ENCODE measurements at regions not wholly inside any gene's neighbourhood (a gene's known extent, or its start where the extent isn't known, plus 50 kb on each side); places are given as distances from the start of the nearest gene placed in this dataset.
"Not testable (repeated sequence)": the region's sequence is repeated elsewhere in the genome, so short reads cannot be mapped to it uniquely, and the experiment has no call there.

DNA sequence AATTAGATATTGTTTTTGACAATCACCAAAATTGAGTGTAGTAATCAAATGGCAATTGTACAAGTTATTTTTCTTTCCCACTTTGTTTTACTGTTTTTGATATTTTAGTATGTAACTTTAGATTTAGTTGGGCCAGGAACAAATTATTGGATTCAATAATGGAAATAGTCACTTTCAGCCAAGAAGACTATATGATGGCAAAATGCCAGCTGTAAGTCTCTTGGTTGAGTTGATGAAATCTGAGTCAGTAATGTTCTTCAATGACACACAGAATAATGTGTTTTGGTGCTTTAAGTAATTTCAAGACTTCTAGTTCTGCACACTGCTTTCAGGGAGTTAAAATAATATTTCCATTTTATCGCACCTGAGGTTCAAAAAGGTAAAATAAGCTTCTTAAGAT, 2022.0 kb upstream of the CELF4 start:
- DNase-seq (ENCODE audit: low read depth in 4 of 4, low spot score in 2 of 4): no peak

DNA sequence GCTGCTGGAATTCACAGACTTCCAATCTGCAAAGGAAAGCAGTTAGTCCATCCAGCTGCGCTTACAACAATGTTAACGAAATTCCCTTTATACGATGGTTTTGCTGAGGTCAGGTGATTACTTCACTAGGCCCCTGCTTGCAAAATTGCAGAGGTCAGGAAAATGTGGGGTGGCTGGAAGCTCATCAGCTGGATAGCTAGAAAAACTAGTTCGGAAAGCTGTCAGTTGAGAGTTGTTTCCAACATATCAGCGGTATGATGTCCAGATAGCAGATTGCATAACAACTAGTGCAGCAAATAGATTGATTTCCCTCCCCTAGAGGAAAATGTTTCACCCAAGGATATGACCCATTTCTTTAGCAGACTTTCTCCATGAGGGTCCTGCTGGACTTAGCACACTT, 2021.1 kb upstream of the CELF4 start:
- DNase-seq (ENCODE audit: low read depth in 4 of 4, low spot score in 2 of 4): no peak

DNA sequence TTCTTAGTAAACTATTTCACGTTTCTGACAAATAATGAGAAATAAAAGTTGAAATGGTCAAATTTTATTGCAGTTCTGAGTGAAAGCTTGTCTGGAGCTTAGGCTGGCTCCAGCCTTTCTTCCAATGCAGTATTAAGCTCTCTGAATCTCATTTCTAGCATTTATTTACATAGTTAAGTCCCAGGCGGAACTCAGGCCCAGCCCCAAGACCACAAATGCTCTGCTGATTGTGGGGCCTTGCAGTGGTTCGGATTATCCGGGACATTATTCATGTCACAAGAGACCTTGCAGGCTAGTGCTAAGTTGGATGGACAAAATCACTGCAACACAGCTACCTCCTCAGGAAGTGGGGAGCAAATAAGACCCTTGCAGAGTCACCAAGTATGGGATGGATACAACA, 2009.3 kb upstream of the CELF4 start:
- DNase-seq (ENCODE audit: low read depth in 4 of 4, low spot score in 2 of 4): no peak

DNA sequence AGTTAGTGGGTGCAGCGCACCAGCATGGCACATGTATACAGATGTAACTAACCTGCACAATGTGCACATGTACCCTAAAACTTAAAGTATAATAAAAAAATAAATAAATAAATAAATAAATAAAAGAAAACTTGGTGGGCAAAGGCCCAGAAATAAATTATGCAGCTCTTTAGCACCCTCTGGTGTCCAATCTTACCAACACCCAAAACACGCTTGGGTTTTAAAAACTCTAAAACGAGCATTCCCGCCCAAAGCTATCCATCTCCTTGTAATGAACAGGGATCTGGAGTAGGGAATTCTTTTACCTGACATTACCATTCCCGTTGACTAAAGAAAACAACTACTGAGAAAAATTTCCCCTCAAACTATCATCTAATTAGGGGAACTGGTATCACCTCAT, 2005.9 kb upstream of the CELF4 start:
- no peak for DNase-seq (ENCODE audit: low read depth in 4 of 4, low spot score in 2 of 4)

DNA sequence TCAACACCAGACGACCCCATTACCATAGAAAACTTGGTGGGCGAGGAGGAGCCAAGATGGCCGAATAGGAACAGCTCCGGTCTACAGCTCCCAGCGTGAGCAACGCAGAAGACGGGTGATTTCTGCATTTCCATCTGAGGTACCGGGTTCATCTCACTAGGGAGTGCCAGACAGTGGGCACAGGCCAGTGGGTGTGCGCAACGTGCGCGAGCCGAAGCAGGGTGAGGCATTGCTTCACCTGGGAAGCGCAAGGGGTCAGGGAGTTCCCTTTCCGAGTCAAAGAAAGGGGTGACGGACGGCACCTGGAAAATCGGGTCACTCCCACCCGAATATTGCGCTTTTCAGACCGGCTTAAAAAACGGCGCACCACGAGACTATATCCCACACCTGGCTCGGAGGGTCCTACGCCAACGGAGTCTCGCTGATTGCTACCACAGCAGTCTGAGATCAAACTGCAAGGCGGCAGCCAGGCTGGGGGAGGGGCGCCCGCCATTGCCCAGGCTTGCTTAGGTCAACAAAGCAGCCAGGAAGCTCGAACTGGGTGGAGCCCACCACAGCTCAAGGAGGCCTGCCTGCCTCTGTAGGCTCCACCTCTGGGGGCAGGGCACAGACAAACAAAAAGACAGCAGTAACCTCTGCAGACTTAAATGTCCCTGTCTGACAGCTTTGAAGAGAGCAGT, 2000.1 kb upstream of the CELF4 start:
- DNase-seq (ENCODE audit: low read depth in 4 of 4, low spot score in 2 of 4): not testable (repeated sequence)

DNA sequence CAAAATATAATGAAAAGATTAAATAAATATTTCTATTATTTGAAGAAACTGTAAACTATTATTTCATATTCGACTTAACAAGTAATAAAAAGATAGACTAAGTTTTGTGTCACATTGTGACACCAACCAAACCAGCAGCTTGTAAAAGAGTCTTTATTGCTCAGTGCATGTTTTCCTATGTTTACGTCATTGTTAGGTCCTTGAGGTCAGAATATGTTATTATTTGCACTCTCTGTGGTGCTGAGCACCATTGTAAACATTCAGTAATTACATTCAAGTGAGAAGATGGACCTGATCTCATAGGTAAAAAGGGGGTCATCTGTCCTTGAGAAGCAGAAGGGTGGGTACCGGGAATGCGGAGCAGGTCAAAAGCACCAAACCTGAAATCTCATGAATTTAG, 1999.1 kb upstream of the CELF4 start:
- DNase-seq (ENCODE audit: low read depth in 4 of 4, low spot score in 2 of 4): no peak

DNA sequence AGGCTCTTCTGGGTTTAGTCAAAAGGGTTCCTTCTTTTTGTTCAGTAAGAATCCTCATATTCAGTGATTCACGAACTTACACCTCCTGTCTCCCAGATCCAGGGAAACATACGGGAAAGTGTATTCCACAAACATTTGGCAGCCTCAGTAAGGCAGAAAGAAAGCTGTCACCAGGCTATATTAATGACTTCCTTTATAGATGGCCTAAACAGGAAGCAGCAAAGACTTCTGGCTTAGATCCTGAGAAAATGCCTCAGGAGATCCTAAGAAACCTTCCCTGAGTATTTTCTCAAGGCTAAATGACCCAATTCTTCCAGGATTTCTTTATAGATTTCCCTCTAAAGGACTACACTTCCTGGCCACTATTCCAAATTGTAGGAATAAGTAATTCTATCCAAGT, 1995.5 kb upstream of the CELF4 start:
- DNase-seq (ENCODE audit: low read depth in 4 of 4, low spot score in 2 of 4): no peak

DNA sequence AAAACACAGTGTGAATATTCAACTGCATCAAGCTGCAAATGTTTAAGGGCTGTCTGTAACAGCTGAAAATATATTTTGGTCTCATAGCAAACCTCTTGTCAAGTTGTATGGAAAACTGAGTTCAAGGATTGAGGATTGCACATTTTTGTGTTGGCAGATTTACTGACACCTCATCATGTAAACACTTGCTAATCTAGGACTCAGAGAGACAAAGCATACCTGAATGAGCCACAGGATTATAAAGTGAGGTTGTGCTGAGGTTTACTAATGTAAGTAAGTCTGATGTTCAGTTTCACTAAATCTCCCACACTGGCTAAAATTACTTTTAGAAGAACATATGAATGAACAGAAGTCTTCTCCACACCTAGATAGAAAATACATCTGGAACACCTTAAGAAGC, 1993.1 kb upstream of the CELF4 start:
- no peak for DNase-seq (ENCODE audit: low read depth in 4 of 4, low spot score in 2 of 4)

DNA sequence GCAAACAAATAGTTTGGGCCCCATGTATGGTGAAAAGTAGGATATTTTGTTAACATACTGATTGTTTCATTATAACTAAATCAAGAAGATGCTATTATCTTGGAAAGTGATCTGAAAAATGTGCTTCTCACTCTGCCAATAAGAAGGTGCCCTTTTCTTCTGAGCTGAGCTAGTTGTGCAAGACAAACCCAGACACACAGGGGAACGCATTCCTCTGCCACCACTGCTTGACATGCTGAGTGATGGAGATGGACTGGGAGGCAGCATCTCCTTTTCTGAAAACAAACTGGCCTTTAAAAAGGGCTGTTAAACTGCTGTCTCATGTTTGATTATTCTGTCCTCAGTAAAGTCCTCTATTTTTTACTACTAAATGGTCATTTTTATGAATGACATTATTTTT, 1989.9 kb upstream of the CELF4 start:
- no peak for DNase-seq (ENCODE audit: low read depth in 4 of 4, low spot score in 2 of 4)

DNA sequence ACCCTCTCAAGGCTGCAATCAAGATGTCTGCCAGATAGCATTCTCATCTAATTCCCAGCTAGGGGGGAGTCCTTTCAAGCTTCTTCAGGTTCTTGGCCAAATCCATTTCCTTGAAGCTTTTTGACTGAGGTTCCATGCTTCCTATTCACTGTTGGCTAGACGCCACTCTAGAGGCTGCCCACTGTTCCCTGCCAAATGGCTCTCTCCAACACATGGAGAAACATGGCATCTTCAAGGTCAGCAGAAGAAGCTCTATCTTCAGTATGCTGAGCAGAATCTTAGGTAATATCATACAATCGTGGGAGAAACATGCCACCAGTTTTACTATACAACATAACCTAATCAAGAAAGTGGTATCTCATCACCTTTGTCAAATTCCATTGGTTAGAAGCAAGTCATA, 1985.1 kb upstream of the CELF4 start:
- DNase-seq (ENCODE audit: low read depth in 4 of 4, low spot score in 2 of 4): no peak

DNA sequence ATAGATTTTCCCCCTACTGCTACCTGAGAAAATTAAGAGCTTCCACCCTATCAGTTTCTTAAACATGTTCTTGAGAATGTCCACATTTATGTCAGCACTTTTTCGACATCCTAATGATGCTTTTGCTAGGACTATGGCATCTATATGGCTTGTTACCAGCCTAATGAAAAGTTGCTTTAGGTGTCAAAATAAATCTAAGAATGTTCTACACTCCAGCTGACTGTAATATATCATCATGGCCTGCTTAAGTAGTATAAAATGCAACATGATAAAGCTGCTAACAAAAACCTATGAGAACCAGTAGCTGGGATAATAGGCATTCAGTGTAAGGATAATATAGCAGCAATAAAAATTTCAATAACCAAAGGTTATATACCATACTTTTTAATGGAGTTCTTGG, 1983.5 kb upstream of the CELF4 start:
- no peak for DNase-seq (ENCODE audit: low read depth in 4 of 4, low spot score in 2 of 4)

DNA sequence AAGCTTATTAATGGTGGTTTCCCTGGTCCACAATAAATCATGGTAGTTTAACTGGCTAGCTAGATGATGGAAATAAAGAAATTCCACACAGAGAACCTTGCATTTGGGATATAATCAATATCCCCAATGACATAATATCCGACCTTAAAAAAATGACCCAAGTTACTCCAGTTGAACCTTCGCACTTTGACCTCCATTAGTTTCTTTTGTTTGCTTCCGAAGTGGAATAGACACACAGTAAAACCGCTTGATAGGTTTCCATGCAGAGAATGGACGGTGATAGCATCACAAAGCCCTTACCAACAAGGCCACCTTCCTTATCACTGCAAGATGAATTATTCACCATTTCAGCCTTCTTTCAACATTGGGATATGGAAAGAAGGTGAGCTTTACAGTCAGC, 1966.1 kb upstream of the CELF4 start:
- no peak for DNase-seq (ENCODE audit: low read depth in 4 of 4, low spot score in 2 of 4)

DNA sequence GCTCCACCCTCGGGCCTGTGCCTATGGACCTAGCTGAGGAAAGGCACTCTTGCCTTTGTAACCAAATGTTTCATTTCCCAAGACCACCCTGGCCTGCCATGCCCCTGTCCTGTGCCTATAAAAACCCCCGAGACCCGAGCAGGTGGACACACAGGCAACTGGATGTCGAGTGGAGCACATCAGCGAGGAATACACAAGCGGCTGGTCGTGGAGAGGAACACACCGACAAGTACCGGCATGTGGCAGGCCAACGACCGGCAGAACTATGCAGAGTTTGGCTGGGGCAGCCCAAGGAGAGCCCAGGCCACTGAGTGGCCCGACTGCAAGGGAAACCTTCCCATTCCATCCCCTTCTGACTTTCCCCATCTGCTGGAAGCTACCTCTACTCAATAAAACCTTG, 1963.8 kb upstream of the CELF4 start:
- no peak for DNase-seq (ENCODE audit: low read depth in 4 of 4, low spot score in 2 of 4)

DNA sequence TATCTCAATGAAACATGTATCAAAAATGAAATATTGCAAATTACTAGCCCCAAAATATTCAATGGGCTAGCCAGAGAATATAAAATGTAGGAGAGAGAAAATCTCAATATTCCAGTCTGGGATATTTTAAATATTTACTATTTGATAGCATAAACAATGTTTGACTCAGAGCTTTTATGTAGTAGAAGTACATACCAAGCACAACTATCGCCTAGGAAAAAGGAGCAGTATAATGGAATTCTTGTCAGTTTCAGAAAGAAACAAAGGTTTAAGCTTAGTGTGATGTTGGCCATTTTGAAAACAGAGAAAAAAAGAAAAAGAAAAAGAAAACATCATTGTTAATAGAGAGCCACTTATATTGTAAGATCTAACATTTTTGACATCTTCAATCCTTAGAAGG, 1961.9 kb upstream of the CELF4 start:
- DNase-seq (ENCODE audit: low read depth in 4 of 4, low spot score in 2 of 4): no peak

DNA sequence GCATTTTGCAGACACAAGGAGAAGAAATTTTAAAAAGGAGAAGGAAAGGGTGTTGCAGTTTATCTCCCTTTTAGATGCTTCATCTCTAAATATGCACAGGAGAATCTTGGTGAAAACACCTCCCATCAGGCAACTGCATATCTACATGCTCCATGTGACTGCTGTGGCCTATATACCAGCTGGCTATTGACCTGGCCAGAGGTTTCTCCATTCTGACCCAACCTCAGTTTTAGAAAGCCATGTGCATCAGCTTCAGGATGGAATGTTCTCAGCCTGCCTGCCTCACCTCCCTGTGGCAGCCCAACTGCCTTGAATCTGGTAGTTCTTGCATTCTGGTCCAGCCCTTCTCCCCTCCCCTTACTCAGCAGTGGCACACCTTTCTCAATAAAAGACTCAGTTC, 1958.8 kb upstream of the CELF4 start:
- no peak for DNase-seq (ENCODE audit: low read depth in 4 of 4, low spot score in 2 of 4)

DNA sequence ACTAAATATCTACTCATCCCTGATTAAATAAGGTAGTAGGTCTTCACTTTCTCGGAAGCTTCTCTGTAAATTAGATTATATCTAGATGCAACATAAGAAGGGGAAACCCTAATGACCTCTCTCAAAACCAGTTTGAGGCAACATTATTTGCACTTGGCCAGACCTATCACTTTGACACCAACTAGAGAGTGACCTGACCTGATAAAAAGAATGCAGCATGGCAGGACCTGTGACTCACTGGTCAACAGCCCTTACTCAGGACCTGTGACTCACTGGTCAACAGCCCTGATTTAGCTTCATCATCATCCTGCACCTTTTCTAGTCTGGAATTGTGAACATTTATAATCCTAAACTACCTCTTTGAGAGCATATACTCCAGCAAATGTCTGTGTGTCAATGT, 1957.7 kb upstream of the CELF4 start:
- no peak for DNase-seq (ENCODE audit: low read depth in 4 of 4, low spot score in 2 of 4)

DNA sequence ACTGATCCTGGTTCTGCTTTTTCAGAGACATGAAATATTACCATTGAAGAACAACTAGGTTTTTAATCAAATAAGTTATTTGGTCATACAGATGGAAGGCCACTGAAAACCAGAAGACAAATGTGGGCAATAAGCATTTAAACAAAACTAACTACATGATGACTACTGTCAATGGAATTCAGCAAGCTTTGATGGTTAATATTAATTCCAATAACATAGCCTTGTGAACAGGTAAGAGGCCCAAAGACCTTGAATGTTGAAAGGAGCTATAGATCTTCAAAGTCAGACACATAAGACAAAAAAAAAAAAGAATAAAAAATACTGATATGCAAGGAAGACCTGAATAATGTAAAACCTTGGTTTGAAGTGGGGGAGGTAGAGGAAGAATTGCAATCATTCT, 1955.6 kb upstream of the CELF4 start:
- DNase-seq (ENCODE audit: low read depth in 4 of 4, low spot score in 2 of 4): no peak

DNA sequence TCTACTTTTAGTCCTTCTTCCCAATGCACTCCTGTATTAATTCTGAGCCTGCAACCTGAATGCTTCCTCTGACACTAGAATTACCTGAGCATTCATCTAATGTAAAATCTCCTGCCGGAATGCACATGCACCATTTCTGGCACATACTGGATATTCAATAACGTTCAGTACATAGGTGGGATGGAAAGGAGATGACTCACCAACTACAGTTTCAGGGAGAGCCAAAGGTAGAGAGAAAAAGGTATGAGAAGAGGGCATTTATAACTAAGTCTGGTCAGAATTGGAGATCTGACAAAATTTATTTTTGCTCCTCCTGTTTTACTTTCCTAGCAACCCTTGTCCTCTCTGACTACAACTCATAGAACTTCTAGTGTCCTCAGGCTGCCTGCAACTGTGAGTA, 1954.1 kb upstream of the CELF4 start:
- no peak for DNase-seq (ENCODE audit: low read depth in 4 of 4, low spot score in 2 of 4)

DNA sequence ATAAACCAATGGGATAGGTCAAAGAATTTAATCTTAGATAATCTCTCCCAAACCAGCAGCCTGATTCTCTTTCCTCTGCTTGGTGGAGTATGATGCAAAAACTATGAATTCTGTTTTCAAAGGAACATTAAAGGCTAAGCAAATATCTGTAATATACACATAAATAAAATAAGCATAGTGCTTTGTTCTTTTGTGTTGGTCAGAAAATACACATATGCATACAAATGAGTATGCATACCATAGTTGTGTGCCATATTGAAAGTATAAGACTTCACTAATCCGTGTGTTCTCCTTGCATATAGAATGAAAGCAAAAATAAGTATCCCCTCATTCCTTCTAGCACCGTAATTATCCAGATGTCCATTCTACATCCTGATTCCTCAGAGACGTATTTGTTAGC, 1949.7 kb upstream of the CELF4 start:
- no peak for DNase-seq (ENCODE audit: low read depth in 4 of 4, low spot score in 2 of 4)

DNA sequence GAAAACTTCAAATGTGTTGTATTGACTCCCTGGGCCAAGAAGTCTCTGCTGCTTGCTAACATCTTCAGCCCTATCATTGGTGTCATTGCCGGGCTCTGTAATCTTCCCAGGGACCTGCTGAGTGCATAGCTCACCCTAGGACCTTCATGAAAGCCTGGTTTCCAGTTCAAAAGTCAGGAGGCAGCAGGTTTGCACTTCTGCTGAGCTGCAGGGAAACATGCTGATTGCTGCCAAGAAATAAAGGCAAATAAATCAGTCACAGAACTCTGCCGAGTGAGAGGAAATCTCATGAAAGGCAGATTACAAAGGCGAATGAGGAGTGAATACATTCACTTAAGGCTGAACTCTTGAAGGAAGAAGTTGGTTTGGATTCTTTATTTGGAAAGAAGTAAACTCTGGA, 1947.6 kb upstream of the CELF4 start:
- peak in 1 of 4 donors; percentile 4 for DNase-seq (ENCODE audit: low read depth in 4 of 4, low spot score in 2 of 4)

DNA sequence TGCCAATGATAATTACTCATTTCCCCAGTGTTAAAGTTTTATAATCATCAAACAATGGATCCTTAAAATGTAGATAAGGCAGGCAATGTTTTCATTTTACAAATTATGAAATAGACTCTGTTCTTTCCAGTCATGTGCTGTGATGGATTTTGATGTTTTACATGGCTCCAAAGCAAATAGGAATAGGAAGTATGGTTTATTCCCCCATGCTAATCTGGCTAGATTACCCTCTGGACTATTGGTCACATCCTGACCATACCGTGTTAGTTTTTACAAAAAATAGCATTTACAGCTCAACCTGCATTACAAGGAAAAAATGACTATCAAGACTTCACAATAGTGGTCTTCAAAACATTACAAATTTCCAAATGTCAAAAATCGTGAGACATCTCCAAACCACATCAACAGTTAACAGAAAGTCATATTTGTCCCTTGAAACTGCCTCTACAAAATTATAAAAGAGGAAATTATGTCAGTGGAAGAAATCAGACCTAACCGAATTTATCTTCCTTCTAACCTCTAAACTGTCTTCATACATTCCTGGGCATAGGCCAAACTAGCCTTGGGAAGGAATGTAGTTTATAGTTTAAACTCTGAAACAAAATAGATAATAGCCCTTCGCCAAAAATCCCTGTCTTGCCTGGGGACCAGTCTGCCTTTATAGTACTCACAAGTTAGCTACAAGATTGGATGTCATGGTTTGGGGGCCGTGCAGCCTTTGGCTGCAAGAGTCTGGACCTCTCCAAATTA, 1941.2 kb upstream of the CELF4 start:
- DNase-seq (ENCODE audit: low read depth in 4 of 4, low spot score in 2 of 4): no peak

DNA sequence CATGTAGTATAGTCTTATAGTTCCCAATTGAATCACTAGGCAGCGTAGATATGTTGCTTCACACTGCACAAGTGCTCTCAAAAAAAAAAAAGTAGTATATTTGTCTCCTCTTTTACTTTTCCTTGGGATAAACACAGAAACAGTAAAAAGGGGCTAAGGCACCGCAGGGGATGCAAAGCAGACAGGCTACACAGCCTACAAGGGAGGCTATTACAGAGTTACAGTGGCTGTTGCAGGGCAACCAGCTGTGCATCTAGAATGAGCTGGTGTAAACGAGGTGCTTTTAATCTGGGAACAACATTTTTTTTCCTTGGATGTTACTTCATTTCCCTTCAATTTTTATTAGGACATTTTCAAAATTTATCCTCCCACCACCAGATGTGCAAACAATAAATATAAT, 1934.7 kb upstream of the CELF4 start:
- no peak for DNase-seq (ENCODE audit: low read depth in 4 of 4, low spot score in 2 of 4)

DNA sequence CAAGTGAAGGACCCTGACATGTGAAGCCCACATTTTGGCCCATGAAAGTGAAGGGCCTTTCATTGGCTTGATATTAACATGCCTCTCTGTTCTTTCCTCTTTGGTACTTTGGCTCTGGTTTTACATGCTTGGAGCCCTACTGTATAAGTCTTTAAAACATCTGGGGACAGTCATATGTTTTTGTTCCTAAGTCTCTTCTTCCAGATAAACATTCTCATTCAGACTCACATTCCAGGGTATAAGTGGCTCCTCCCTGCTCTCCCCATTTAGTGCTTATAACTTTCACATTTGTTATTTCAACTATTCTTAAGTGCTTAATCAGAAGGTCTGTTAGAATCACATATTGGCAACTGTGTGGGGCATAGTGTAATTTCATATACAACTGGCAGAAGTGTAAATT, 1932.2 kb upstream of the CELF4 start:
- no peak for DNase-seq (ENCODE audit: low read depth in 4 of 4, low spot score in 2 of 4)

Data from left renal cortex interstitium (tissue), 4 donors.